Esophagus squamous epithelium (tissue), 4 donors: ENCODE measurements at regions not wholly inside any gene's neighbourhood (a gene's known extent, or its start where the extent isn't known, plus 50 kb on each side); places are given as distances from the start of the nearest gene placed in this dataset.

ENCODE experiments used
- POLR2A ChIP-seq, 4 donors: fragments of 450-650 bp; IDR thresholded peaks; one replicate each; pipeline ENCODE4 v1.6.1; 2017; ENCODE audit warnings: antibody characterized with exemption in 4 of 4, mild to moderate bottlenecking in 4 of 4, moderate library complexity in 3 of 4
- TF ChIP-seq, protein P1 (sequence below), 6 experiments: fragments of 450-650 bp in 4 of 6; fragments of 200-600 bp in 2 of 6; sonication (generic) in 2 of 6; IDR thresholded peaks; one replicate each; pipeline ENCODE4 v1.5.1; 2016 to 2019; ENCODE audit warnings: antibody characterized with exemption in 6 of 6, mild to moderate bottlenecking in 4 of 6, moderate library complexity in 4 of 6

DNA sequence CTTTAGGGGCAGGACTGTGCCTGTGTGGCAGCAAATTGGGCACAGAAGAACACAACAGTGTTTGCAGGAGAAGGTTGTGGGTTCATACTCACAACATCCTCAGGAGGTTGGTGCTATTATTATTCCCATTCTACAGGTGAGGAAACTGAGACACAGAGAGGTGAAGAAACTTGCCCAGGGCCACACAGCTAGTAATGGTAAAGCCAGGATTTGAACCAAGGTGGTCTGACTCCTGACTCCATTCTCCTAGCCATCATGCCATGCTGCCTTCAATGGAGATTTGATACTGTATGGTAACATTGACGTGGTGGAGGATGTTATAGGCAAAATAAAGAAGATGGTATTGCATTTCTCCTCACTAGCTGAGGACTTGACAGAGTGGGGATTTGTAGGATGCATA, 334.2 kb downstream of the RPS6KC1 start:
- TF ChIP-seq, protein P1, sequence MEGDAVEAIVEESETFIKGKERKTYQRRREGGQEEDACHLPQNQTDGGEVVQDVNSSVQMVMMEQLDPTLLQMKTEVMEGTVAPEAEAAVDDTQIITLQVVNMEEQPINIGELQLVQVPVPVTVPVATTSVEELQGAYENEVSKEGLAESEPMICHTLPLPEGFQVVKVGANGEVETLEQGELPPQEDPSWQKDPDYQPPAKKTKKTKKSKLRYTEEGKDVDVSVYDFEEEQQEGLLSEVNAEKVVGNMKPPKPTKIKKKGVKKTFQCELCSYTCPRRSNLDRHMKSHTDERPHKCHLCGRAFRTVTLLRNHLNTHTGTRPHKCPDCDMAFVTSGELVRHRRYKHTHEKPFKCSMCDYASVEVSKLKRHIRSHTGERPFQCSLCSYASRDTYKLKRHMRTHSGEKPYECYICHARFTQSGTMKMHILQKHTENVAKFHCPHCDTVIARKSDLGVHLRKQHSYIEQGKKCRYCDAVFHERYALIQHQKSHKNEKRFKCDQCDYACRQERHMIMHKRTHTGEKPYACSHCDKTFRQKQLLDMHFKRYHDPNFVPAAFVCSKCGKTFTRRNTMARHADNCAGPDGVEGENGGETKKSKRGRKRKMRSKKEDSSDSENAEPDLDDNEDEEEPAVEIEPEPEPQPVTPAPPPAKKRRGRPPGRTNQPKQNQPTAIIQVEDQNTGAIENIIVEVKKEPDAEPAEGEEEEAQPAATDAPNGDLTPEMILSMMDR (IDR thresholded peaks at IDR 0.05) = no peak
- TF ChIP-seq POLR2A (IDR thresholded peaks at IDR 0.05) = no peak
